ENCODE measurements at regions not wholly inside any gene's neighbourhood (a gene's known extent, or its start where the extent isn't known, plus 50 kb on each side); places are given as distances from the start of the nearest gene placed in this dataset.

- TF ChIP-seq, protein P1, sequence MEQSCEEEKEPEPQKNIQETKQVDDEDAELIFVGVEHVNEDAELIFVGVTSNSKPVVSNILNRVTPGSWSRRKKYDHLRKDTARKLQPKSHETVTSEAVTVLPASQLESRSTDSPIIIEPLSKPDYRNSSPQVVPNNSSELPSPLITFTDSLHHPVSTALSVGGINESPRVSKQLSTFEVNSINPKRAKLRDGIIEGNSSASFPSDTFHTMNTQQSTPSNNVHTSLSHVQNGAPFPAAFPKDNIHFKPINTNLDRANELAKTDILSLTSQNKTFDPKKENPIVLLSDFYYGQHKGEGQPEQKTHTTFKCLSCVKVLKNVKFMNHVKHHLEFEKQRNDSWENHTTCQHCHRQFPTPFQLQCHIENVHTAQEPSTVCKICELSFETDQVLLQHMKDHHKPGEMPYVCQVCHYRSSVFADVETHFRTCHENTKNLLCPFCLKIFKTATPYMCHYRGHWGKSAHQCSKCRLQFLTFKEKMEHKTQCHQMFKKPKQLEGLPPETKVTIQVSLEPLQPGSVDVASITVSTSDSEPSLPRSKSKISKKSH (CRISPR knock-in tag; IDR thresholded peaks at IDR 0.05; ENCODE audit: borderline replicate concordance), result no peak
- TF ChIP-seq ZNF772 (CRISPR knock-in tag; IDR thresholded peaks at IDR 0.05), result no peak
Observed at GRCh38 chr1:184285401-184286087, 101.3 kb upstream of the C1orf21 start.
